Calu3 (cell line): ENCODE measurements at regions not wholly inside any gene's neighbourhood (a gene's known extent, or its start where the extent isn't known, plus 50 kb on each side); places are given as distances from the start of the nearest gene placed in this dataset.

Experiments
- BruUV-seq: library from RNA; stranded (reverse); fragments of 400-500 nt; replicated peaks from 2 replicates; lab custom pipeline; 2021; lab: Mats Ljungman, UMichigan
- CTCF ChIA-PET: fragments of 300-600 bp; sonication (Branson Sonifier 250); formaldehyde crosslinking; loops from one replicate; lab custom pipeline; 2022; ENCODE audit warnings: antibody characterized with exemption; lab: Charles Lee
- DNase-seq: peaks from one replicate; pipeline ENCODE4 v3.0.0; 2022
- H3K27ac Mint-ChIP-seq: one replicate; pipeline ENCODE4 v1.8.0; 2022; ENCODE audit warnings: mixed read lengths; ENCODE audit not compliant: unreplicated experiment
- H3K27me3 Mint-ChIP-seq: one replicate; pipeline ENCODE4 v1.8.0; 2022; ENCODE audit warnings: mixed read lengths; ENCODE audit not compliant: unreplicated experiment
- H3K36me3 Mint-ChIP-seq: one replicate; pipeline ENCODE4 v1.8.0; 2022; ENCODE audit warnings: mild to moderate bottlenecking, moderate library complexity, mixed read lengths; ENCODE audit not compliant: insufficient read depth, unreplicated experiment
- H3K4me1 Mint-ChIP-seq: one replicate; pipeline ENCODE4 v1.8.0; 2022; ENCODE audit warnings: mild to moderate bottlenecking, low read depth, mixed read lengths; ENCODE audit not compliant: unreplicated experiment
- H3K4me3 Mint-ChIP-seq: one replicate; pipeline ENCODE4 v1.8.0; 2022; ENCODE audit warnings: mild to moderate bottlenecking, low read depth, moderate library complexity, mixed read lengths; ENCODE audit not compliant: unreplicated experiment
- H3K9me3 Mint-ChIP-seq: one replicate; pipeline ENCODE4 v1.8.0; 2022; ENCODE audit warnings: low read depth, mixed read lengths; ENCODE audit not compliant: unreplicated experiment
- intact Hi-C: fragments of 100-400 bp; cut with micrococcal nuclease; formaldehyde crosslinking; loops from one replicate; pipeline ENCODE4 v1.10.0; 2022; ENCODE audit not compliant: unreplicated experiment
- TF ChIP-seq, protein P1 (sequence below): fragments of 200-600 bp; IDR thresholded peaks from one replicate; pipeline ENCODE4 v1.8.0; 2022; ENCODE audit warnings: antibody characterized with exemption; ENCODE audit not compliant: unreplicated experiment

DNA sequence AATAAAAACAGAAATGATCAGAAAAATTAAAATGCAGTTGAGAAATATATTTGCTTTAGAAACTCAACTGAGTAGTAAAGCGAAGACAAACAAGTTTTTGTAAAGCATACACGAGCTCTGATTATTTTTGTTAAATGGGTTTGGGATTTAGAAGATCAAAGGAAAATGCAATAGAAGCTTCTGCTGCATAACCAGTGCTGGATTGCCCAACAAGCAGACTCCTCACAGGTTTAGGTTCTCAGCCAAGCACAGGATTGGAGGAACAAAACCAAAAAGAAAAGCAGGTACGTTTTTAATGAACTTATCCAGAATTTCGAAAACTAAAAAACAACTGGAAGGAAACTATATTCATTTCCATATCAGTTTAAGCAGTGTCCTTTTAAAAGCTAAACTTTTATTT lies 423.8 kb downstream of the TMEM161B start:
- CTCF ChIA-PET = interaction anchor here (1.0 to 1.4 kb wide), 2 partner anchors 64 to 304 kb away, joined by 3 read pairs; no protein-coding TSS in a partner anchor
- no TSS peak for BruUV-seq
- Mint-ChIP-seq H3K27ac (no peak overlapping the region), H3K4me1 (no peaks in the 10 kb centered on the region), H3K27me3 (no peaks in the 10 kb centered on the region), H3K4me3 (no peak overlapping the region), H3K9me3 (peaks cover 2% of the 10 kb centered on the region), H3K36me3 (no peaks in the 10 kb centered on the region)
- intact Hi-C loops = no loop called here
- DNase-seq = no peak
- TF ChIP-seq, protein P1, sequence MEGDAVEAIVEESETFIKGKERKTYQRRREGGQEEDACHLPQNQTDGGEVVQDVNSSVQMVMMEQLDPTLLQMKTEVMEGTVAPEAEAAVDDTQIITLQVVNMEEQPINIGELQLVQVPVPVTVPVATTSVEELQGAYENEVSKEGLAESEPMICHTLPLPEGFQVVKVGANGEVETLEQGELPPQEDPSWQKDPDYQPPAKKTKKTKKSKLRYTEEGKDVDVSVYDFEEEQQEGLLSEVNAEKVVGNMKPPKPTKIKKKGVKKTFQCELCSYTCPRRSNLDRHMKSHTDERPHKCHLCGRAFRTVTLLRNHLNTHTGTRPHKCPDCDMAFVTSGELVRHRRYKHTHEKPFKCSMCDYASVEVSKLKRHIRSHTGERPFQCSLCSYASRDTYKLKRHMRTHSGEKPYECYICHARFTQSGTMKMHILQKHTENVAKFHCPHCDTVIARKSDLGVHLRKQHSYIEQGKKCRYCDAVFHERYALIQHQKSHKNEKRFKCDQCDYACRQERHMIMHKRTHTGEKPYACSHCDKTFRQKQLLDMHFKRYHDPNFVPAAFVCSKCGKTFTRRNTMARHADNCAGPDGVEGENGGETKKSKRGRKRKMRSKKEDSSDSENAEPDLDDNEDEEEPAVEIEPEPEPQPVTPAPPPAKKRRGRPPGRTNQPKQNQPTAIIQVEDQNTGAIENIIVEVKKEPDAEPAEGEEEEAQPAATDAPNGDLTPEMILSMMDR = no peak

DNA sequence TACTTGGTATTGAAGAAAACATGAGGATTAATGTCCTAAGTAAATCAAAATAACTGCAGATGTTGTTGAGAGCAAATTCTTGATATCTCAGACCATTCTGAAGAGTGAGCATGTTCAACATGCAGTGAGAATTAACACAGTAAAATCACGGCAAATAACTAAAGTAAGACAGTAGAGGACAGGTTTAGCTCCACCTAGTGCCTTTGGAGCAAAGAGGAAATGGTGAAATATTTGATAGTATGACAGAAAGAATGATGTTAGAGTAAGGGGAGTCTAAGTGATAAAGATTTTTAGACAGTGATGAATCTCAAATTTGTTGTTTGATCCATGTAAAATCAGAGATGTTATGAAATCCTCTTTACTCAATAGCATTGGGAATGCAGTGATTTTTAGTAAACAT lies 424.2 kb downstream of the TMEM161B start:
- CTCF ChIA-PET = interaction anchor here (1.0 to 1.4 kb wide), 2 partner anchors 63 to 303 kb away, joined by 3 read pairs; no protein-coding TSS in a partner anchor
- intact Hi-C loops = no loop called here
- TF ChIP-seq, protein P1 = no peak
- DNase-seq = no peak
- Mint-ChIP-seq H3K27me3 (no peaks in the 10 kb centered on the region), H3K27ac (no peak overlapping the region), H3K4me3 (no peak overlapping the region), H3K36me3 (no peaks in the 10 kb centered on the region), H3K9me3 (peaks cover 4% of the 10 kb centered on the region), H3K4me1 (no peaks in the 10 kb centered on the region)
- BruUV-seq = no TSS peak

DNA sequence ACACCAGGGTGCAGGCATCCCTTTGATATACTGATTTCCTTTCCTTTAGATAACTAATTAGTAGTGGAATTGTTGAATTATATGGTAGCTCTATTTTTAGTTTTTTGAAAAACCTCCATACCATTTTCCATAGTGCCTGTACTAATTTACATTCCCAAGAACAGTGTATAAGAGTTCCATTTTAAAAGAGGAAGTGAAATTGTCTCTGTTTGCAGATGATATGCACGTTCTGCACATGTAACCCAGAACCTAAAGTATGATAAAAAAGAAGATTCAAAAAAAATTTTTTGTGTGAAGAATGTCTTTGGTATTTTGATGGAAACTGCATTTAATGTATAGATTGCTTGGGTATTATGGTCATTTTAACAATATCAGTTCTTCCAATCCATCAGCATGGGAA lies 424.0 kb upstream of the CCNH start:
- Mint-ChIP-seq H3K4me3 (no peak overlapping the region), H3K27ac (no peak overlapping the region), H3K4me1 (no peaks in the 10 kb centered on the region), H3K36me3 (no peaks in the 10 kb centered on the region), H3K9me3 (peaks cover 11% of the 10 kb centered on the region), H3K27me3 (no peaks in the 10 kb centered on the region)
- DNase-seq = no peak
- CTCF ChIA-PET = no interaction called here
- TF ChIP-seq, protein P1 = no peak
- no TSS peak for BruUV-seq
- intact Hi-C loops = no loop called here

DNA sequence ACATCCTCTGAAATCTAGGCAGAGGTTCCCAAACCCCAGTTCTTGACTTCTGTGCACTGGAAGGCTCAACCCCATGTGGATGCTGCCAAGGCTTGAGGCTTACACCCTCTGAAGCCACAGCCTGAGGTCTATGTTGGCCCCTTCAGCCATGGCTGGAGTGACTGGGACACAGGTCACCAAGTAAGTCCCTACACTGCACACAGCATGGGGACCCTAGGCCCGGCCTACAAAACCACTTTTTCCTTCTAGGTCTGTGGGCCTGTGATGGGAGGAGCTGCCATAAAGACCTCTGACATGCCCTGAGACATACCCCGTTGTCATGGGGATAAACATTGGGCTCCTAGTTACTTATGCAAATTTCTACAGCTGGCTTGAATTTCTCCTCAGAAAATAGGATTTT lies 418.8 kb upstream of the CCNH start:
- CTCF ChIA-PET = no interaction called here

More for the DNA sequence above, 418.8 kb upstream of the CCNH start:
- TF ChIP-seq, protein P1 = no peak
- Mint-ChIP-seq H3K27ac (no peak overlapping the region), H3K36me3 (no peaks in the 10 kb centered on the region), H3K9me3 (peaks cover 5% of the 10 kb centered on the region), H3K4me1 (peaks cover 16% of the 10 kb centered on the region), H3K4me3 (no peak overlapping the region), H3K27me3 (no peaks in the 10 kb centered on the region)
- intact Hi-C loops = no loop called here
- no peak for DNase-seq
- BruUV-seq = no TSS peak
